ENCODE measurements at regions not wholly inside any gene's neighbourhood (a gene's known extent, or its start where the extent isn't known, plus 50 kb on each side); places are given as distances from the start of the nearest gene placed in this dataset.
A peak's percentile ranks its signal among the peaks of the same experiment; 100 is the strongest.

DNA sequence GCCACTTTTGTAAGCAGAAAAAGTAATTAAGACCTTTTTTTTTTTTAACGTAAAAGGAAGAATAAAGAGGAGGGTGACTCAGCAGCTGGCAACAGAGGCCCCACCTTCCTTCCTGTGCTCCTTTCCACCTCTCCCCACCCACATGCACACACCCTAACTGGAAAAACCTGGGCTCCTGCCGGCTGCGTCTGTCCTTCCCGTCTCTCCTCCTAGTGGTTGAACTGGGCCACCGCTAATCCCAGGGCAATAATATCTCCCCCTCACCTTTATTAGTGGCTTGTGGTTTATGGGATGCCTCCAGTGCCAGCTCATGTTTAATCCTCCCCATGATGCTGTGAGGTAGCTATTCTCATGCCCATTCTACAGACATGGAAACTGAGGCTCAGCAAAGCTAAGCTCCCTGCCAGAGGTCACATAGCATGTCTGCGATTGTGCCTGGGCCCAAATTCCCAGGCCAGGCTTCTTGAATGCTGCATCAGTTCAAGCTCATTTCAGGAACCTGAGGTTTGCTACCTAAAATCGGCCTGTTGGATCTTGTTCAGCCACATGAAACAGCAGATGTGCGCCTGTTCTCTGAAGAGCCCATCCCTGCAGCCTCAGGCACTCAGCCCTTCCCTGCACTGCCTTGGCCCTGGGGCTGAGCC lies 60.9 kb upstream of the IL17B start:
- no peak for TF ChIP-seq POLR2A (IDR thresholded peaks at IDR 0.05)
- TF ChIP-seq, protein P1, sequence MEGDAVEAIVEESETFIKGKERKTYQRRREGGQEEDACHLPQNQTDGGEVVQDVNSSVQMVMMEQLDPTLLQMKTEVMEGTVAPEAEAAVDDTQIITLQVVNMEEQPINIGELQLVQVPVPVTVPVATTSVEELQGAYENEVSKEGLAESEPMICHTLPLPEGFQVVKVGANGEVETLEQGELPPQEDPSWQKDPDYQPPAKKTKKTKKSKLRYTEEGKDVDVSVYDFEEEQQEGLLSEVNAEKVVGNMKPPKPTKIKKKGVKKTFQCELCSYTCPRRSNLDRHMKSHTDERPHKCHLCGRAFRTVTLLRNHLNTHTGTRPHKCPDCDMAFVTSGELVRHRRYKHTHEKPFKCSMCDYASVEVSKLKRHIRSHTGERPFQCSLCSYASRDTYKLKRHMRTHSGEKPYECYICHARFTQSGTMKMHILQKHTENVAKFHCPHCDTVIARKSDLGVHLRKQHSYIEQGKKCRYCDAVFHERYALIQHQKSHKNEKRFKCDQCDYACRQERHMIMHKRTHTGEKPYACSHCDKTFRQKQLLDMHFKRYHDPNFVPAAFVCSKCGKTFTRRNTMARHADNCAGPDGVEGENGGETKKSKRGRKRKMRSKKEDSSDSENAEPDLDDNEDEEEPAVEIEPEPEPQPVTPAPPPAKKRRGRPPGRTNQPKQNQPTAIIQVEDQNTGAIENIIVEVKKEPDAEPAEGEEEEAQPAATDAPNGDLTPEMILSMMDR (IDR thresholded peaks at IDR 0.05) = peak in 2 of 4 experiments; percentile 11 to 74

Data from sigmoid colon (tissue), 3 donors.